ENCODE measurements at regions not wholly inside any gene's neighbourhood (a gene's known extent, or its start where the extent isn't known, plus 50 kb on each side); places are given as distances from the start of the nearest gene placed in this dataset.

DNA sequence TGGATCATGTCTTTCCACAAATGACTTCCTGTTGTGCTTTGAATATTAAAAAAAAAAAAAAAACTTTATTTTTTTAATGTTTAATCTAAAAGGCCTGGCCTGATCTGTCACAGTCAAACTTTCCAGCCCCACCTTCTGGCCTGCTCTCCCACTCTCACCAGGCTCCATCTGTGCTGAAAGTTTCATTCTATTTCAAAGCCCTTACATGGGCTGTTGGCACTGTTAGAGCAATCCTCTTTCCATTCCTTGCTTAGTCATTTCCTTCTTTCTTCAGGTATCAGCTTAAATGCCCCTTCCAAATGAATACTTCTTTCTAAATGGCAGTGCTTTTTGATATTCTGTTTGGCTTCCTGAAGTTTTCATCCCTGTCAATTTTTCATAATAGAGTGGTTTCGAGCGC is 1104.8 kb upstream of the C9orf72 start:
- no peak for ATAC-seq
- Mint-ChIP-seq H3K4me1 (no peaks in the 10 kb centered on the region), H3K9me3 (peaks cover 0 to 5% of the 10 kb centered on the region in 2 donors), H3K27ac (no peak overlapping the region), H3K27me3 (no peaks in the 10 kb centered on the region), H3K4me3 (no peak overlapping the region)
- DNase-seq = no peak

DNA sequence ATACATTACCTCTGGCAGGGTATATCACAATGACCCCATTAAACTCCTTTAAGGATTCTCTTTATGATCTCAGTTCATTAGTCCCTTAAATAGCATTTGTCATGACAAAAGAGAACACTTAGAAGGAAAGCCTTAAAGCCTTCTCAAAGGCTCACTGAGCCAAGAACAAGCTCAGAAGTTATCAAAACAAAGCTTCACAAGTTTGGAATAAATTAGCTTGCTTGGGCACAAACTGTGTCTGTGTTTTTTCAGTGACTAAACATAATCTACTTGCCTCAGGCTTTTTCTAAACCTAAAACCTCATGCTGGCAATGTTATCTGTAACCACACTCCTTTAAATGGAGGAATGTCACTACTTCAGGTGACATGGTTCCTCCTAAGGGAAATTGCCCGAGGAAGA is 1114.9 kb upstream of the C9orf72 start:
- ATAC-seq (no peak), DNase-seq (no peak)
- Mint-ChIP-seq H3K4me3 (no peak overlapping the region), H3K9me3 (peaks cover 5 to 7% of the 10 kb centered on the region in 2 donors), H3K27me3 (no peaks in the 10 kb centered on the region), H3K4me1 (no peaks in the 10 kb centered on the region), H3K27ac (no peak overlapping the region)

DNA sequence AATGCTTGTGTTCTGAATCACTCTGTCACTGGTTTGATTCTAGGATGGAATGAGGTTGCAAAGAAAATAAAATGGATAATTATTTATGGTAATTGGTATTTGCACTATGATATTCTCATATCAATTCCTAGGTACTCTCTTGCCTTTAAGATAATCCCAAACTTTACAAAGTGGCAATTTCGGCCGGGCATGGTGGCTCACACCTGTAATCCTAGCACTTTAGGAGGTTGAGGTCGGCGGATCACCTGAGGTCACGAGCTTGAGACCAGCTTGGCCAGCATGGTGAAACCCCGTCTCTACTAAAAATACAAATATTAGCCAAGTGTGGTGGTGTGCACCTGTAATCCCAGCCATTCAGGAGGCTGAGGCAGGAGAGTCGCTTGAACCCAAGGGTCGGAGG is 1118.7 kb upstream of the C9orf72 start:
- no peak overlapping the region for H3K27ac Mint-ChIP-seq

DNA sequence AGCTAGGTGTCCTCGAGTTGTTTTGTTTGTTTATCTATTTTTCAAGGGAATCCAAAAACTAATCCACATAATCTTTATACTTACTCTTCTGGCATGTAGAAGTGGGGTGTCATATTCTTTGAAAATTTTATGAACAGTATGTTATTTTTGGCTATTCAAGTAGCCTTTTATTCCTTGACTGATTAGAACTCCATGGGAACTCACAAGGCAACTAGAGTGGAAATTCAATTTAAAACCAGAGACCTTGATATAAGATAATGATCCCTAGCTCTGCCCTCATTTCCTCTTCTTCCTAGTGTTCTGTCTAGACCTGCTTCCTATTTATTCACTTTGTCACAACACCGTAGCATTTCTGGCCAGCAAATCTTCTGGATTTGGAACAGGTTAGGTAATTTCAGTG is 1123.7 kb upstream of the C9orf72 start:
- Mint-ChIP-seq H3K4me3 (no peak overlapping the region), H3K4me1 (no peaks in the 10 kb centered on the region), H3K9me3 (no peaks in the 10 kb centered on the region), H3K27ac (no peak overlapping the region), H3K27me3 (no peaks in the 10 kb centered on the region)
- ATAC-seq = no peak
- DNase-seq = no peak

More for the DNA sequence above, 1118.7 kb upstream of the C9orf72 start:
- Mint-ChIP-seq H3K9me3 (no peaks in the 10 kb centered on the region), H3K4me3 (no peak overlapping the region), H3K4me1 (no peaks in the 10 kb centered on the region), H3K27me3 (no peaks in the 10 kb centered on the region)
- ATAC-seq (no peak), DNase-seq (no peak)

DNA sequence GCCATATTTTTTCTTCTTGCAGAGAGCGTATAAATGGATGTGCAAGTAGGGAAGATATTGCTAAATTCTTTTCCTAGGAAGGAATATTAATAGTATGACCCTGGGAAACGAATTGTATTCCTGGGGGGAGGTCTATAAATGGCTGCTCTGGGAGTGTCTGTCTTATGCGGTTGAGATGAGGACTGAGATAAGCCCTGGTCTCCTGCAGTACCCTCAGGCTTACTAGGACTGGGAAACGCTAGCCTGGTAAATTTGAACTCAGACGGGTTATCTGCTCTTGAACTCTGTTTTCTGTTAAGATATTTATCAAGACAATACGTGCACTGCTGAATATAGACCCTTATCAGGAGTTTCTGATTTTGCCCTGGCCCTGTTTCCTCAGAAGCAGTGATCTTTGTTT is 1126.4 kb upstream of the C9orf72 start:
- peaks cover 0 to 7% of the 10 kb centered on the region in 2 donors for H3K9me3 Mint-ChIP-seq
- ATAC-seq (no peak), DNase-seq (no peak)
- H3K4me3 Mint-ChIP-seq = no peak overlapping the region
- H3K27ac Mint-ChIP-seq = no peak overlapping the region
- H3K4me1 Mint-ChIP-seq = no peaks in the 10 kb centered on the region
- no peaks in the 10 kb centered on the region for H3K27me3 Mint-ChIP-seq

DNA sequence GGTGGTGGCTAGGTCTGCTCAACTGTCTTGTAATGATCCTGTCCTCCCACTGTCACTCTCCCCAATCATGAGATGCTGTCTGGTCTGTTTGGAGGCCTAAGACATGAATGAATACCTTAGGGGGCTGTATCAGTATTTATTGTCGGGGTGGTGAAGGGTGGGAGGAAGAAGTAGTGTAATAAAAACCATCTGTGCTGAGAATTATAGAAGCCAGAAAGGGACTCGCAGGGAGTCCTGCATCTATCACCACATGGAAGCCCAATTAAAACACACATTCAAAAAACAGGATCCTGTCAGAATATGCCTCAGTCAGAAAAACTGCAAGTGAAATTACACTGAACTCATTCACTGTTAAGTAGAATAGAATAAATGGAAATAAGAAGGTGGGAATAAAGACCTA is 1134.3 kb upstream of the C9orf72 start:
- no peaks in the 10 kb centered on the region for H3K4me1 Mint-ChIP-seq
- no peak for ATAC-seq
- no peak overlapping the region for H3K4me3 Mint-ChIP-seq
- H3K27ac Mint-ChIP-seq = no peak overlapping the region
- H3K9me3 Mint-ChIP-seq = peaks cover 4 to 5% of the 10 kb centered on the region in 2 donors
- no peaks in the 10 kb centered on the region for H3K27me3 Mint-ChIP-seq
- no peak for DNase-seq

DNA sequence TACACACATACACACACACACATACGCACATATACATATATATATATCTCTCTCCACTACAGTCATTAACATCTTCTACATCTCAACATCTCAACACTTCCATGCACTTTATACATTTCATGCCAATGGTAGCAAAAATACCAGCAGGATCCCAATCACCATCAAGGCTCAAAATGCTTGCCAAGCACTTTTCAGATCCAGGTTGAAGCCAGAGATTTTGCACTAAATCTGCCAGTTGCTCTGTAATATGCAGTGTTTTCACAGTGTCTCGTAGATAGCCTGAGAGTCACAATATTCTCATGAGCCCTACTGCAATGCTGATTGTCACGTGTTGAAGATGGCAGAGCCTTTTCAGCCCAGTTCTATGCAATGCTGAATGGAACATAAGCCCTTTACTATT is 1140.9 kb upstream of the C9orf72 start:
- Mint-ChIP-seq H3K4me1 (no peaks in the 10 kb centered on the region), H3K27me3 (no peaks in the 10 kb centered on the region), H3K4me3 (no peak overlapping the region)

DNA sequence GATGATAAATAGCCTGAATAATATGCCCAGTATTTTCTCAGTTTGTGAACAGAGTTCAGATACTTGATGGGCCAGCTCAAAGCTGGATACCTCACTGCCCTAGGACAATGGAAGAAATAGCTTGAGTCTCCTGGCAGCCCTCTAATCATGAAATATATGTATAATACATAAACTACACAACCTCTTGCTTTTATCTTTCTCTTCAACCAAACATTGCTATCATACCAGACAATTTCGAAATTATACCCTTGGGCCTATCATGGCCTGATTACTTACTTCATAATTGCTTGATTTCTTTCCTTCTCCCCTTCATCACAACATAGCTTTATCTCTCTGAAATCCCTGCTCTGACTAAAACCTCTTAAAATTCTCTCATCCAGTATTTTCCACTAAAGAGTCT is 1144.9 kb upstream of the C9orf72 start:
- no peaks in the 10 kb centered on the region for H3K9me3 Mint-ChIP-seq
- no peak for DNase-seq
- H3K4me3 Mint-ChIP-seq = no peak overlapping the region
- no peak overlapping the region for H3K27ac Mint-ChIP-seq
- no peaks in the 10 kb centered on the region for H3K27me3 Mint-ChIP-seq
- no peaks in the 10 kb centered on the region for H3K4me1 Mint-ChIP-seq
- ATAC-seq = no peak

More for the DNA sequence above, 1140.9 kb upstream of the C9orf72 start:
- no peak for DNase-seq
- H3K9me3 Mint-ChIP-seq = no peaks in the 10 kb centered on the region
- peak overlapping the region in 1 of 2 donors; percentile 38 for H3K27ac Mint-ChIP-seq
- ATAC-seq = no peak

DNA sequence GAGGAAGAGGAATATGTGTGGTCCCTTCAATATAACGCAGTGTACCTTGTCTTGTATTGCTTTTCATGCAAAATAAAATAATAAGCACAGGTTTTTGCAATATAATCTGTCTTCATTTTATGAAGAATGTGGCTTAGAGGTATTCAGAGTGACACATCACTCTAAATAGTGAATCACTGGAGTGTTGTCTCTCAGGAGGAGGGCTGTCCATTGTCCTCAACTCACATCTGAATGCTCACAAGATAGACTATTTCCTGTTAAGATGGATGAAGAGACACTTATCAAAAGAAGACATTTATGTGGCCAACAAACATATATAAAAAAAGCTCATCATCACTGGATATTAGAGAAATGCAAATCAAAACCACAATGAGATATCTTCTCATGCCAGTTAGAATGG is 1147.5 kb upstream of the C9orf72 start:
- no peaks in the 10 kb centered on the region for H3K9me3 Mint-ChIP-seq
- H3K27ac Mint-ChIP-seq = no peak overlapping the region
- H3K4me3 Mint-ChIP-seq = no peak overlapping the region
- ATAC-seq = no peak
- H3K27me3 Mint-ChIP-seq = no peaks in the 10 kb centered on the region
- no peaks in the 10 kb centered on the region for H3K4me1 Mint-ChIP-seq
- DNase-seq = no peak

DNA sequence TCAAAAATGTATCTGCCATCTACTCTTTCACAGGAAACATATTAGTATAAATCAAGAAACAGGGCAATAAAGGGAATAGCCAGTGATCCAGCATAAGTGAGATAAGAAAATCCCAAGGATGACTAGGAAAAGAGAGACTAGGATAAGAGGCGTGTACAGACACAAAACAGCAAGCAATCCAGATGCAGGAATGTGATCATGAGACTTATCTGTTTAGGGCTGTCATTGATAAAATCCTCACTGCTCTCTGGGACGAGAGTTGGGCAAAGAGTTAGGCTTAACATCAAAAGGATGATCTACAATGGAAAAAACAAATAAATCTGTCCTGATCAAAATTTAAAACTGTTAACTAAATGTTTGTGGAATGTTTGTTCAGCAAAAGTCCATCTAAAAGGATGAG is 1156.8 kb upstream of the C9orf72 start:
- H3K9me3 Mint-ChIP-seq = peaks cover 0 to 8% of the 10 kb centered on the region in 2 donors
- ATAC-seq (no peak), DNase-seq (no peak)
- H3K27ac Mint-ChIP-seq = no peak overlapping the region
- H3K27me3 Mint-ChIP-seq = no peaks in the 10 kb centered on the region
- no peak overlapping the region for H3K4me3 Mint-ChIP-seq
- H3K4me1 Mint-ChIP-seq = no peaks in the 10 kb centered on the region

DNA sequence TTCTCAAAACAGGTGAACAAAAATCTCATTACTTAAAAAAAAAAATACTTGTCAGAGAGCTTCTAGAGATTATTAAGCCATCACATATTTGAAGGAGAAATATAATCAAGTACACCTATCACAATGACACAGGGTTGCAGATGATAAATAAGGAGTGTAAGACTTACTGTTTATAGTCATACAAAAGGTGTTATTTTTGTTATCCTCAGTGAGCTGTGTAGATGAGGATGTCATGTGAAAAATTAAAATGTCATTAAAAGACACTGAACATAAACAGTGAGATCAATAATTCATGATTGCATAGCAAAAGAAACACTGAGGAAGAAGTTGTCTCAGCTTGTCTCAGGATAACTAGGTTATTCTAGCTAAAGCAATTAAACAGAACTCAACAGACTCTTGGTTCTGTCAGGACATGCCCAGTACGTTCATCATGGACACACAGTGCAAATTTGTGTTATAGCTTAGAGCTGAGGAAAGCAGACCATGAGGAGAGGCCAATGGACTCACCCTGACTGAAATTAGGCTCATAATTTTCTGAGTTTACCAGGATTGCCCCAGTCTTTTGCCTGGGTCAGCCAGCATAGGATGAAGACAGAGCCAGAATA is 1162.6 kb upstream of the C9orf72 start:
- no peak for ATAC-seq
- Mint-ChIP-seq H3K4me3 (no peak overlapping the region), H3K27me3 (no peaks in the 10 kb centered on the region)

DNA sequence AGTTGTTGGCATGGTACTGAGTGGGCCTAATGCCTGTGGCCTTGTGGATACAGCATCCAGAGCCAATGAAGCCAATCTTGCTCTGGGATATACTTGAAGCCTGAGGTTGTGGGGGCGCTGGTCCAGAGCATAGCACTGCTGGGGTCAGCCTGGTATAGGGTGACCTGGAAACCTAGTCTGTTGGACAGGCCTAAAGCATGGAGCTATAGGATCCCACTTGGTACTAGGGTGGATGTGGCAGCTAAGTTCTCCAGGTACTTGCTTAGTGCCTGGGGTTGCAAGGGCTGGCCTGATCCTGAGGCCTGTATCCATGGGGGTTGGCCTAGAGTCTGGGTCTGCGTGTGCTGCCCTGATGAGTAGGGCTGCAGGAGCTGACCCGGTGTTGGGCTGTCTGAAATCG is 1168.2 kb upstream of the C9orf72 start:
- DNase-seq (no peak), ATAC-seq (peak; percentile 33)
- no peak overlapping the region for H3K4me3 Mint-ChIP-seq
- no peaks in the 10 kb centered on the region for H3K27me3 Mint-ChIP-seq
- no peak overlapping the region for H3K27ac Mint-ChIP-seq
- H3K4me1 Mint-ChIP-seq = no peaks in the 10 kb centered on the region
- H3K9me3 Mint-ChIP-seq = peaks cover 14 to 24% of the 10 kb centered on the region in 2 donors

More for the DNA sequence above, 1162.6 kb upstream of the C9orf72 start:
- no peak overlapping the region for H3K27ac Mint-ChIP-seq
- no peaks in the 10 kb centered on the region for H3K4me1 Mint-ChIP-seq
- DNase-seq = no peak
- no peaks in the 10 kb centered on the region for H3K9me3 Mint-ChIP-seq

DNA sequence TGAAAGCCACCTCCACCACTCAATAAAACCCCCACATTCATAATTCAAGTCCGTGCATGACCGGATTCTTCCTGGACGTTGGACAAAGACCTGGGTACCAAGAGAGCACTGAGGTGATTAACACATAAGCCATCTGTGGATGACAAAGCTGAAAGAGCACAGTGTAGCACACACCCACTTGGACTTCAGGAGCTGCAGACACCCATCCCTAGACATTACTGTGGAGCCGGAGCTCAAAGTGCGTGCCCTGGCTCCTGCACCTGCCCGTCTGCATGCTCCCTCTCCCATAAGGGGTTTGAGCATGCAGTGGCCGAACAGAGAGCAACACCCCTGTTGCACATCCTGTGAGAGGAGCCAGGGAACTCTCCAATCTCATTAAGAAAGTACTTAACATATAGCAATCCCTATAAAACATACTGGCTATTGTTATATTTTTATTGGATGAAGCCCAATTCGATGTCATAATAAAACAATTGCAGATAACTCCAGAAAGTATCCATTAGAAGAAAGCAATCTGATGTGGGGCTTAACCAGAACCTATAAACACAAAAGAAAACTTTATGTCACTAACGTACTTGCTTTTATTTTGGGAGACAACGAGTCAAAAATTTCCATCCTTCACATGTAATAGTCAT is 1174.2 kb upstream of the C9orf72 start:
- DNase-seq (no peak), ATAC-seq (no peak)
- Mint-ChIP-seq H3K27me3 (no peaks in the 10 kb centered on the region), H3K9me3 (peaks cover 14 to 31% of the 10 kb centered on the region in 2 donors), H3K4me3 (no peak overlapping the region), H3K27ac (no peak overlapping the region), H3K4me1 (no peaks in the 10 kb centered on the region)

DNA sequence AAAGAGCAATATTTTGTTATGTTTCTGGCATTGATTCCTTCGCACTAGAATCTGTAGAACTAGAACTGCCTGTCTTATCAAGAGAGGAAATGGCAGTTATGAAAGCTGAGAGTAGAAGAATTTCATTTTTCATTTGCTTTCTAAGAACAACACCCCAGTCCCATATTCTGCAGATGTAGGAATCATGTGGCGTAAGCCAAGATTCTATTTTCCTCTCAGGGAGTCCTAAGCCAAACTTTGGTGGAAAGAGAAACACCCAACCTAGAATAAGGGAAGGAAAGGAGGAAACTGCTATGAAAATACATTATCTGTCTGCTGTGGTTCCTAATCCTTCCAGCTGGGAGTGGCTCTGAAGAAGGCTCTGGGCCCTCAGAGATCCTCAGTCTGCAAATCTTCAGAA is 1176.9 kb upstream of the C9orf72 start:
- H3K4me3 Mint-ChIP-seq = no peak overlapping the region
- DNase-seq = no peak
- H3K9me3 Mint-ChIP-seq = peaks cover 0 to 11% of the 10 kb centered on the region in 2 donors
- no peak for ATAC-seq
- H3K27ac Mint-ChIP-seq = no peak overlapping the region
- H3K27me3 Mint-ChIP-seq = no peaks in the 10 kb centered on the region
- no peaks in the 10 kb centered on the region for H3K4me1 Mint-ChIP-seq

DNA sequence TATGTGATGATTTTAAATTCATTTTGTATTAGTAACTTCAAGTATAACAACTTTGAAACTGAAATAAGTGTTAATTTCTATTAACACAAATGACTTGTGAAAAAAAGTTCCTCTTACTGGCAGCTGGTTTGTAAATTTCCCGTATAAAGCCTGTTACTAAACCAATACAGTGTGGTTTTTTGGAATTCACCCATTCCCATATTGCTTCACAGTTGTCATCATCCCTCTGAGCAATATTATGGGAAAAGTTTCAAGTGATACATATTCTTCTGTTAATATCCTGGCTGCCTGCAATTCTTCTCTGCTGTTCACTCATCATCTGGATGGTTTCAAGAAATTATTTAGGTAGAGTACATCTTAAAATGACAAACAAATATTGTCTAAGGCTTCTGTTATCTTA is 1185.1 kb upstream of the C9orf72 start:
- Mint-ChIP-seq H3K4me3 (no peak overlapping the region), H3K9me3 (peaks cover 0 to 5% of the 10 kb centered on the region in 2 donors), H3K4me1 (no peaks in the 10 kb centered on the region), H3K27me3 (no peaks in the 10 kb centered on the region), H3K27ac (no peak overlapping the region)
- no peak for DNase-seq
- no peak for ATAC-seq

DNA sequence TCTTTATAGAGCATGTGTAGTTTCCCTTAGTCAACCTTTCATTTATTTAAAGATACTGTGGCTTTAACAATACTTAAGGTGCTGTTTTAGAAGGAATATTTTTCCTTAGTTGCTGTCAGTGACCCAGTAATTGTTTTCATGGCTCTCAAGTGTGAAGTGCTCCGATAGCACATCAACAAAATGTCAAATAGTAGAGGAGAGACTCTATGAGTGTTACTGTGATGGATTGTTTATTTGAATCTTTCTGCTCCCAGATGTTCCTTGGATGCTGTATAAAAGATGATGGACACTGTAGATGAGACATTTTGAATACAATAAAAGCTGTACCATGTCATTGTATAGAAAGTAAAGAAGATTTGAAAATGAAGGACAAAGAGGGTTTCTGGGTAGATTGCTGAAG is 1185.7 kb upstream of the C9orf72 start:
- no peak for DNase-seq
- H3K4me1 Mint-ChIP-seq = no peaks in the 10 kb centered on the region
- H3K27me3 Mint-ChIP-seq = no peaks in the 10 kb centered on the region
- no peak for ATAC-seq
- no peak overlapping the region for H3K27ac Mint-ChIP-seq
- H3K4me3 Mint-ChIP-seq = no peak overlapping the region
- peaks cover 0 to 9% of the 10 kb centered on the region in 2 donors for H3K9me3 Mint-ChIP-seq

DNA sequence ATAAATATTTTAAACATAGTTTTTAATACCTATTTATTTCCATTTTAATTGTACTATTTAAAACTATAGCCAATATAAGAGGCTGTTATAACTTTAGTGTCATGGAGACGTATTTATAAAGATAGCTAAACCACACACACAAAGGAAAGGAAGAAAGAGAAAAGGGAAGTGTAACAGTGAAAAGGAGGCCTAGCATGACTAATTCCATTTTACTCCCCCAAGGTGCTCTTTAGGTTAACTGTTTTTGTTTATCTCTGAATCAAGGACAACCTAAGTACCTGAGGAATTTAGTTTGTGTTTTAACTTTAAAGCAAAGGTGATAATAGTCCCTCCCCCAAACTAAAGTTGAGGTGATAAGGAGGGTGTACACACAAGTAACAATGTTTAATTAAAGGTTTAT is 1188.9 kb upstream of the C9orf72 start:
- Mint-ChIP-seq H3K9me3 (peaks cover 0 to 9% of the 10 kb centered on the region in 2 donors), H3K27me3 (no peaks in the 10 kb centered on the region), H3K4me1 (no peaks in the 10 kb centered on the region), H3K27ac (no peak overlapping the region), H3K4me3 (no peak overlapping the region)
- no peak for ATAC-seq
- DNase-seq = no peak

Data from stimulated activated naive CD8-positive, alpha-beta T cell treated with anti-CD3 and anti-CD28 coated beads, Interleukin-15, amount 100 ng/mL, for 72 hours (primary cell).